ENCODE measurements at regions not wholly inside any gene's neighbourhood (a gene's known extent, or its start where the extent isn't known, plus 50 kb on each side); places are given as distances from the start of the nearest gene placed in this dataset.
"Not testable (repeated sequence)": the region's sequence is repeated elsewhere in the genome, so short reads cannot be mapped to it uniquely, and the experiment has no call there.

- no peak for DNase-seq
These were observed 73.9 kb downstream of the RMI1 start for GRCh38 chr9:84054341-84055010.

- DNase-seq, result no peak
These were observed 77.1 kb downstream of the RMI1 start for GRCh38 chr9:84057662-84058061.

- DNase-seq, result no peak
These were observed 79.3 kb downstream of the RMI1 start for GRCh38 chr9:84059936-84060335.

GRCh38 chr9:84061613-84062193 lies 81.1 kb downstream of the RMI1 start:
- DNase-seq, result no peak

GRCh38 chr9:84062538-84062937 lies 81.9 kb downstream of the RMI1 start:
- no peak for DNase-seq

- DNase-seq, result no peak
These were observed 87.2 kb downstream of the RMI1 start for GRCh38 chr9:84067821-84068220.

- DNase-seq, result no peak
These were observed 88.3 kb downstream of the RMI1 start for GRCh38 chr9:84068872-84069271.

- DNase-seq, result no peak
These were observed 90.0 kb downstream of the RMI1 start for GRCh38 chr9:84070590-84070989.

- no peak for DNase-seq
These were observed 92.1 kb downstream of the RMI1 start for GRCh38 chr9:84072621-84073180.

GRCh38 chr9:84075004-84075403 lies 94.4 kb downstream of the RMI1 start:
- DNase-seq, result no peak

- no peak for DNase-seq
These were observed 95.8 kb downstream of the RMI1 start for GRCh38 chr9:84076384-84076783.

GRCh38 chr9:84077816-84078215 lies 97.2 kb downstream of the RMI1 start:
- DNase-seq, result not testable (repeated sequence)

GRCh38 chr9:84079994-84080393 lies 99.4 kb downstream of the RMI1 start:
- no peak for DNase-seq

GRCh38 chr9:84101964-84102632 lies 121.5 kb downstream of the RMI1 start:
- no peak for DNase-seq

- DNase-seq, result no peak
These were observed 123.2 kb downstream of the RMI1 start for GRCh38 chr9:84103651-84104377.

GRCh38 chr9:84107081-84107480 lies 126.5 kb downstream of the RMI1 start:
- no peak for DNase-seq

GRCh38 chr9:84107995-84108394 lies 127.4 kb downstream of the RMI1 start:
- no peak for DNase-seq

- no peak for DNase-seq
These were observed 131.1 kb downstream of the RMI1 start for GRCh38 chr9:84111726-84112125.

- DNase-seq, result no peak
These were observed 141.5 kb downstream of the RMI1 start for GRCh38 chr9:84121991-84122523.

- no peak for DNase-seq
These were observed 142.0 kb downstream of the RMI1 start for GRCh38 chr9:84122572-84122971.

GRCh38 chr9:84123648-84124406 lies 143.2 kb downstream of the RMI1 start:
- no peak for DNase-seq

GRCh38 chr9:84125046-84125445 lies 144.4 kb downstream of the RMI1 start:
- DNase-seq, result no peak
